CD4-positive, alpha-beta T cell treated with Interleukin-1 beta for 1 hour (primary cell): ENCODE measurements at regions not wholly inside any gene's neighbourhood (a gene's known extent, or its start where the extent isn't known, plus 50 kb on each side); places are given as distances from the start of the nearest gene placed in this dataset.

Experiments
- DNase-seq, 2 donors: peaks; one replicate each; pipeline ENCODE4 v3.0.0-alpha.2; 2020 to 2022

DNA sequence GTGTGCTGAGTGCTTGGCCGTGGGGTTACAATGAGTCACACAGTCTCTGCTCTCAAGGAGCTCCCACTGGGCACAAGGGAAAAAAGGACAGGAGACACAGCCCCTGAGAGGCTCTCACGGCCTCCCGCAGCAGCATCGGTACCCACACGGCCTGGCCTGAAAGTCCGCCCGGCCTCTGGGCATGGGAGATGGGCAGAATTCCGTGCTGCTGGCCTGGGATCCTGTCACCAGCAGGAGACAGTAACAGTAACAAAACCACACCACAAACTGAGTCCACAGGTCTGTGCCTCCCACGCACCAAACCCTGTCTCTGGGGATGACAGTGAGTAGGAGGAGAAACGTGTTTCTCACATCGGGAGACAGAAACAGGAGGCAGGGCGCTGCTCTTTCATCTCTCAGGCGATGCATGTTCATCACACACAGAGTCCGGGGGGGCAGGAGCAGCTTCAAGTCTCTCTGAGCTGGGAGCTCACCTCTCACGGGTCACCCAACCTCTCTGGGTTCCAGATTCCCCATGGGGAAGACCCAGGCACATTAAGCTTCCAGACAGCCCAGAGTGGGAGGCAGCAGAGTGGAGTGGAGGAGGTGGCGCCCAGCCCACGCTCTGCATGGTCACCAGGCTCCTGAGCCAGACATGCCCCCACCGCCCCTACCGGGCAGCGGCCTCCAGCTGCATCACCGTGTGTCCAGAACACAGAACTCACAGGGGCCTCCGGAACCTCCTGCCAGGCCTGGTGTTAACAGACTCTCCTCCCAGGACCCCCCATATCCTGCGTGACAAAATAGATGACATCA, 124.7 kb upstream of the VSTM2B start:
- DNase-seq: no peak

DNA sequence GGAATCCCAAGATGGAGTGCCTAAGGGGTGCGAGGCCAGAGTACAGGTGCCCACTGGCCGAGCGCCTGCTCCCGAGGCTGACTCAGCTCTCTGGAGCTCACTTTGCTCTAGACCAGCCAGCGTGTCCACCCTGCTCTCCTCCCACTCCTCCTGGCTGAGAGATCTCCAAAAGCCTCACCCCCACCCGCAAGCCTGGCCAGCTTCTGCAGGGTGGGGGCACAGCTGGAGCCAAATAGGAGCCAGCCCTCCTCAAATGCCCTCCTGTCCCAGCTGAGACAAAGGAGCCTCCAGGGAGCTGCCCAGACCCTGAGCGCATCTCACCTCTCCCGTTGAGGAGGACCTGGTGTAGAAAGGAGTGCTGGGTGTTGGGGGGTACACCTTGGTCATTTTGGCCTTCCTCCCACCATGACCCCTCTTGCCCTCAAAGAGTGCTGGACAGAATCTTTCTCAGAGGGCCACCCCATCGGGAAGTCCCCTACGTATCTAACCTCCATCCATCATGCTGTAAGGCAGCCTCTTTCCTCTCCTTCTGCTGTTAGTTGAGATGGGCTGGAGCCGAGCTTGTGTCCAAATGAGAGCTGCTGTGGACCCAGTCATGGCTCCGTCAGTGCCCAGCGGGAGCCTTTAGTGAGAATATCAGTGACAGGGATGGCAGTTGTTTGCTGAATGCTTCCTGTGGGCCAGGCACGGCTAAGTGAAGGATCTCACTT, 123.9 kb upstream of the VSTM2B start:
- no peak for DNase-seq

DNA sequence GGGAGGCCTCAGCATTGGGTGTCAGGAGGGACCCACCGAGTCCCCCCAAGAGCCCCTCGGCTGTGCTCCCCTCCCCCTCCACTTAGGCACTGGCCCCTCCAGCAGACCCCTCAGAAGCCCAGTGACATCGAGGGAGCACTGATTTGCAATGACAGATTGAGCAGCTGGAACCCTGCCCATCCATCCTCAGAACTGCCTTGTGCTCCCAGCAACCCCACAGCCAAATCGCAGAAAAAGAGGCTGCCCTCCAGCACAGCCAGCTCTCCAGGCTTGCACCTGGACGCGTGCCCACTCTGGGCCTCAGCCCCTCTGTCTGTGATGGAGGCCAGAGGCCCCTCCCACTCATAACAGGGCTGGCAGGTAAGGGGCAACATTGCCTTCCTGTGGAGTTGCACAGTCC, 123.2 kb upstream of the VSTM2B start:
- no peak for DNase-seq

- DNase-seq: no peak
Observed at GRCh38 chr19:29404015-29404414, 121.8 kb upstream of the VSTM2B start.

- no peak for DNase-seq
Observed at GRCh38 chr19:29404951-29405727, 120.7 kb upstream of the VSTM2B start.

DNA sequence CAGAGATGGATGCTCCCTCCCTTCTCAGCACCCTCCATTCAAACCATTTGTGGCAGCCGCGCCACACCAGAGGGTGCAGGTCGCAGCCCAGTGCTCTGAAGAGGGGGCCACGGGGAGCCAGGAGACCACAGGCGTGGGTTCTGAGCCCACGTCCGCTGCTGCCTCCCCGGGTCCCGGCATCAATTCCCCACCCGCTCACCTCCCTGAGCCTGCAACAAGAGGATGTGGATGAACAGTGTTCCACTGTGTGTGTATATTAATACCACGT, 120.1 kb upstream of the VSTM2B start:
- no peak for DNase-seq

- no peak for DNase-seq
Observed at GRCh38 chr19:29409076-29409862, 116.5 kb upstream of the VSTM2B start.

DNA sequence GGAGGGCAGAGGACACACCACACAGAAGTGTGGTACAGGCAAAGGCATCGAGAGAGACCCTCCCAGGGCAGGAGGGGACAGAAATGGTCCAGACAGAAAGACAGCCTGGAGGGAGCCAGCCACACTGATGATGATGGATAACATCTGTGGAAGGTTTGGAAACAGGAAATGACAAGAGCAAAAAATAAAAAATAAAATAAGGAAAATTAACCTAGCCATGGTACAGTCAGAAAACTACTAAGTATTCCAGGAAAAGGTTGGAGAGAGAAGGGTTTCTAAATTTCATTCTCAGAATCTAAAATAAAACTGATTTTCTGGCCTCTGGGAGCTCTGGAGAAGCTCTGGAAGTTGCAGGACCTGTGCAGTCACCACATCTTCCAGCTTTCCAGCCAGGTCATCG, 115.2 kb upstream of the VSTM2B start:
- DNase-seq: no peak

DNA sequence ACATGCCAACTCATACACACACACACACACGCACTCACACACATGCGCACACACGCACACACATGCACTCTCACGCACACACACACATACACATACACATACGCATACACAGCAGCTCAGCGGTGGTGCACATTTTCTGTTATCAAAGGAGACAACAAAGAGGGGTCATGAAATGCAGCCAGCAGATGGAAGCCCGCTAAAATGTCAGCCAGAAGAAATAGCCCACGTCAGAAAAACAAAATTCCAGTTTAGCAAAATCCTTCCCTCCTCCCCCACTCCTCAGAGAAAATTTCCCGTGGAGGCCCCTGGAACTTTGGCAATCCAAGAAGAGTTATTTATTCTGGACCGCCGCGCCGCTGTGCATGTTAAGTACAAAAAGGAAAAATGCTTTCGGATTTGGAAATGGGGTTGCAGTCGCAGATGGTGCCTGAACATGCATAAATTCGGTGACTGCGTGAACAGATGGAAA, 114.6 kb upstream of the VSTM2B start:
- DNase-seq: no peak

- no peak for DNase-seq
Observed at GRCh38 chr19:29413435-29413834, 112.4 kb upstream of the VSTM2B start.

- no peak for DNase-seq
Observed at GRCh38 chr19:29415507-29415906, 110.3 kb upstream of the VSTM2B start.

GRCh38 chr19:29417048-29417447, 108.7 kb upstream of the VSTM2B start:
- DNase-seq: no peak

DNA sequence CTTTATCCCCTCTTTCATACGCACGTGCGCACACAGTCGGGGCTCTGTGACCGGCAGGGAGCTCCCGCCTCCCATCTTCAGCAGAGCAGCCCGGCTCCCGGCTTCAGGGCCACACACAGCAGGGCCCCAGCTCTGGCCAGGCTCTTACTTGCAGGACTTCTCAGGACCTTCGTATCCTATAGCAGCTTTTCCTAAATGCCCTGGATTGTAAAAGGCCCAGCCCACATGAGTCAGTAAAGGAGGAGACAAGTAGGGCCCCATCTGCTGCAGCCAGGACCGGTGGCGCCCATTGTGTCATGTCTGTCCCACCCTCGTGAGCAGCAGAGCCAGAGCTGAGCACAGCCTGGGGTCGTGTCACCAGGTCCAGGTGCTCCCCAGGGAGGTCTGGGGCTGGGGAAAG, 107.6 kb upstream of the VSTM2B start:
- no peak for DNase-seq

DNA sequence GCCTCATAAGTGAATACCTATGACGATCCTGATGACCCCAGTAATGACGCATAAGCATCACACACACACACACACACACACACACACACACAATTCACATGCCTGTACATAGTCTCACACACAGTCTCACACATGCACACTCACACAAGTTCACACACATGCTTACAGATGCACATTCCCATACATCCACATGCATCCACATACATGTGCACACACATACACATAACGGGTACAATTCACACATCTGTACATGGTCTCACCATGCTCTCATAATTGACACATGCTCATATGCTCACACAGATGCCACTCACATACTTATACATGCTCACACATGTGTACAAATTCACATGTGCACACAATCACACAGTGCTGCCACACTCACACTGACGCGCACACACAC, 105.7 kb upstream of the VSTM2B start:
- DNase-seq: no peak

- DNase-seq: no peak
Observed at GRCh38 chr19:29420482-29421195, 105.2 kb upstream of the VSTM2B start.

DNA sequence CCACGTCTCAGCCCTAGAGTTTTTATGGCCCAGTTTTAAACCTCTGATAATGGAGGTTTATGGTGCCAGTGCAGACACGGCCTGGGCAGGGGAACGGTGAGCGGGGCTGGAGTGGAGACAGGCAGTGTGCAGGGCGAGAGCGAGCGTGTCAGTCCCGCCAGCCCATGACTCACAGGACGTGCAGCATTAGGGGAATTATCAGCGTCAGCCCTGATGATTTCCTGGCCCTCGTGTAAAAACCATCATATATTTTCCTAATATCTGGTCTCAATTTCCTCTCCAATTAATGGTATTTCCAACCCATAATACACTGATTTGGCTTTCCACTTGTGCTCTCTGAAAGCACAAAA, 104.6 kb upstream of the VSTM2B start:
- no peak for DNase-seq

GRCh38 chr19:29422047-29422446, 103.7 kb upstream of the VSTM2B start:
- DNase-seq: no peak

DNA sequence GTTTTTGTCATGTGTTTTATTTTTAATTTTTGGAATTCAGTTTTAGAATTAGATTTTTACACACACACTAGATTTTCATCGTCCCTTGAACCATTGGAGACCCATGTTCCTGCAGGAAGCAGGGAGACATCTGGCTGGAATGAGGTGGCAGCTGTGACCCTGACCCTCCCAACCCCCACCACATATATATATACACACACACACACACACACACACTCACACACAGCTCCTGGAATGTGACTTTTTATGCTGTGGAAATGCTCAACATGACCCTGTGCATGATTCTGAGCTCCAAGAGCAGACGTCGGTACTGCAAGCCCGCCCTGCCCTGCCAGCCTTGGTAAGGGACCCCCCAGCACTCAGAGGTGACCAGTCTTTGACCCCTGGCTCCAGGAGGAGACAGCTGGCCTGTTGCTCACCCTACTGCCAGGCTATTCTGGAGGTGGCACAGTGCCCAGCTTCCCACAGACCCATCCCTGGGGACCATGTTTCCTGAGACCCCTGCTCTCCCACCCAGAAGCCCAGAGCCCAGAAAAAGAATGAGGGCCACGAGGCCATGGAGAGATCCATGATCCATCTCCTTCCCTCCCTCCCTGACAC, 103.2 kb upstream of the VSTM2B start:
- no peak for DNase-seq

GRCh38 chr19:29428071-29428470, 97.7 kb upstream of the VSTM2B start:
- DNase-seq: no peak

DNA sequence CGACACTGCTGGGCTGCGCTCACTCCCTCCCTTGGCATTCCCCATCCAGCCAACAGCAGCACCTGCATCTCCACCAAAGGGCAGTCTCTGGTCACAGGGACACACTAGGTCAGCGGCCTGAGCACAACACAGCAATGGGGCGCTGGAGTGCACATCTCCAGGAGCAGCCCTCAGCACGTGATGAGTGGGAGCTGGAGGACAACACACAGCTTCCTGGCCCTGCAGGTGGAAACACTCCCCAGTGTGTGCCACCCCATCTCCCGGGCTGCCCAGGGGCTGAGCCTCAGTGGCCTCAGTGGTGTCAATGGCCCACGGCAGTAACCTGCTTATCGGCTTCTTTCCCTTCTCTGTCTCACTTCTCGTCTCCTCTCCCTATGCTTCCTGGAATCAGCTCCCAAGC, 96.8 kb upstream of the VSTM2B start:
- no peak for DNase-seq

- no peak for DNase-seq
Observed at GRCh38 chr19:29429581-29429980, 96.2 kb upstream of the VSTM2B start.

- DNase-seq: no peak
Observed at GRCh38 chr19:29431332-29431731, 94.5 kb upstream of the VSTM2B start.
